B cell (primary cell): ENCODE measurements at regions not wholly inside any gene's neighbourhood (a gene's known extent, or its start where the extent isn't known, plus 50 kb on each side); places are given as distances from the start of the nearest gene placed in this dataset.

Experiments used
- ATAC-seq: fragments of 200-7000 bp; cut with Tn5 transposase; one replicate; pipeline ENCODE4 v1.10.0; 2021; ENCODE audit warnings: low read depth, mild to moderate bottlenecking, moderate number of reproducible peaks, moderate library complexity
- CTCF ChIA-PET: fragments of 350-600 bp; sonication (Branson Sonifier 250); formaldehyde crosslinking; loops from one replicate; lab custom pipeline; 2021; ENCODE audit warnings: antibody characterized with exemption, inconsistent platforms; lab: Charles Lee
- POLR2A ChIA-PET: fragments of 350-600 bp; sonication (Branson Sonifier 250); formaldehyde crosslinking; loops from one replicate; lab custom pipeline; 2021; ENCODE audit warnings: antibody characterized with exemption; lab: Charles Lee
- DNase-seq: peaks from one replicate; pipeline ENCODE4 v3.0.0; 2013
- H2AFZ ChIP-seq: 2 replicates; pipeline ENCODE4 v1.6.1; 2012; ENCODE audit warnings: mild to moderate bottlenecking, low read depth, low read length; ENCODE audit not compliant: insufficient read depth, poor library complexity, severe bottlenecking
- H3K27ac ChIP-seq, 2 donors: 1 replicate in 1 of 2; 2 replicates in 1 of 2; pipeline ENCODE4 v1.5.1; 2012 to 2013; ENCODE audit warnings: low read length in 2 of 2, mild to moderate bottlenecking in 2 of 2, moderate library complexity in 1 of 2
- H3K27me3 ChIP-seq, 4 experiments: fragments of 200-600 bp in 1 of 4; sonication (generic) in 1 of 4; replicated peaks in 1 of 4; 1 replicate in 2 of 4; 2 replicates in 2 of 4; pipeline versions ENCODE4 v1.6.1 to v1.7.0; 2013 to 2016; ENCODE audit warnings: low read length in 3 of 4, mild to moderate bottlenecking in 2 of 4, mixed read lengths in 1 of 4, moderate library complexity in 1 of 4; ENCODE audit not compliant: insufficient read depth in 4 of 4, control insufficient read depth in 3 of 4; ENCODE audit errors: control extremely low read depth in 1 of 4
- H3K36me3 ChIP-seq, 2 experiments: replicated peaks in 1 of 2; 1 replicate in 1 of 2; 2 replicates in 1 of 2; pipeline versions ENCODE4 v1.6.1 to v1.7.1; 2013; ENCODE audit warnings: low read length in 1 of 2; ENCODE audit not compliant: insufficient read depth in 2 of 2, control insufficient read depth in 1 of 2; ENCODE audit errors: control extremely low read depth in 1 of 2, extremely low read depth in 1 of 2
- H3K4me1 ChIP-seq, 2 donors: fragments of 200-600 bp in 1 of 2; sonication (generic) in 1 of 2; 1 replicate in 1 of 2; 2 replicates in 1 of 2; pipeline versions ENCODE4 v1.5.1 to v1.6.1; 2013 to 2017; ENCODE audit warnings: low read length in 2 of 2; ENCODE audit not compliant: control insufficient read depth in 2 of 2, insufficient read depth in 2 of 2
- H3K4me2 ChIP-seq: replicated peaks from 2 replicates; pipeline ENCODE3; 2012; ENCODE audit warnings: mild to moderate bottlenecking, low read depth, low read length; ENCODE audit not compliant: poor library complexity, severe bottlenecking
- H3K4me3 ChIP-seq, 5 experiments: fragments of 200-600 bp in 1 of 5; sonication (generic) in 1 of 5; 1 replicate in 3 of 5; 2 replicates in 2 of 5; pipeline versions ENCODE4 v1.5.1 to v1.7.0; 2011 to 2016; ENCODE audit warnings: low read length in 4 of 5, mild to moderate bottlenecking in 4 of 5, low read depth in 2 of 5, control low read depth in 1 of 5, moderate library complexity in 1 of 5; ENCODE audit not compliant: insufficient read depth in 1 of 5; ENCODE audit errors: control extremely low read depth in 1 of 5, extremely low read depth in 1 of 5
- H3K79me2 ChIP-seq: fragments of 200-600 bp; sonication (generic); one replicate; pipeline ENCODE4 v1.6.0; 2016; ENCODE audit warnings: low read length; ENCODE audit not compliant: control insufficient read depth, insufficient read depth
- H3K9ac ChIP-seq: fragments of 200-600 bp; sonication (generic); 2 replicates; pipeline ENCODE4 v1.6.1; 2017; ENCODE audit warnings: mild to moderate bottlenecking, low read length, moderate library complexity
- H3K9me3 ChIP-seq, 3 donors: one replicate each; pipeline versions ENCODE4 v1.6.1 to v1.7.1; 2013; ENCODE audit warnings: low read length in 2 of 3; ENCODE audit not compliant: control insufficient read depth in 2 of 3, insufficient read depth in 1 of 3; ENCODE audit errors: control extremely low read depth in 1 of 3
- H4K20me1 ChIP-seq: 2 replicates; pipeline ENCODE4 v1.6.0; 2012; ENCODE audit warnings: mild to moderate bottlenecking, low read length; ENCODE audit not compliant: insufficient read depth, control insufficient read depth, poor library complexity, severe bottlenecking
- H3K27ac Mint-ChIP-seq: one replicate; pipeline ENCODE4 v1.8.0; 2021; ENCODE audit warnings: mixed read lengths
- H3K27me3 Mint-ChIP-seq: one replicate; pipeline ENCODE4 v1.8.0; 2021; ENCODE audit warnings: mixed read lengths
- H3K4me1 Mint-ChIP-seq: one replicate; pipeline ENCODE4 v1.8.0; 2021; ENCODE audit warnings: mixed read lengths
- H3K4me3 Mint-ChIP-seq: one replicate; pipeline ENCODE4 v1.8.0; 2021; ENCODE audit warnings: mixed read lengths
- H3K9me3 Mint-ChIP-seq: one replicate; pipeline ENCODE4 v1.8.0; 2022; ENCODE audit warnings: mixed read lengths; ENCODE audit not compliant: insufficient read depth
- CTCF ChIP-seq: fragments of 200-600 bp; IDR thresholded peaks from one replicate; pipeline ENCODE4 v1.8.0; 2022; ENCODE audit warnings: antibody characterized with exemption, mild to moderate bottlenecking
- EZH2 ChIP-seq: IDR thresholded peaks from 2 replicates; pipeline ENCODE4 v1.6.1; 2012; ENCODE audit warnings: borderline replicate concordance, low read depth, mild to moderate bottlenecking, moderate library complexity, low read length; ENCODE audit not compliant: insufficient read depth, poor library complexity, severe bottlenecking
- WGBS: methylation state at CpG from one replicate; pipeline ENCODE4 v1.1.5; 2013; ENCODE audit warnings: missing lambda C conversion rate; ENCODE audit not compliant: insufficient coverage; 5-methylcytosine and 5-hydroxymethylcytosine counted together
- intact Hi-C: fragments of 100-400 bp; cut with micrococcal nuclease; formaldehyde crosslinking; loops from one replicate; pipeline ENCODE4 v1.10.0; 2022

- H3K9me3 ChIP-seq, result no peaks in the 10 kb centered on the region
- no peak overlapping the region for H2AFZ ChIP-seq
- Mint-ChIP-seq H3K4me1 (no peaks in the 10 kb centered on the region), H3K27me3 (peaks cover 33% of the 10 kb centered on the region), H3K9me3 (no peaks in the 10 kb centered on the region), H3K4me3 (no peak overlapping the region), H3K27ac (no peak overlapping the region)
- H3K27ac ChIP-seq, result no peak overlapping the region
- no peaks in the 10 kb centered on the region for H4K20me1 ChIP-seq
- H3K9ac ChIP-seq, result no peak overlapping the region
- H3K79me2 ChIP-seq, result no peaks in the 10 kb centered on the region
- ATAC-seq (no peak), DNase-seq (no peak)
- POLR2A ChIA-PET, result no interaction called here
- no peaks in the 10 kb centered on the region for H3K27me3 ChIP-seq
- no peaks in the 10 kb centered on the region for H3K36me3 ChIP-seq
- WGBS, result 77% methylated on average over 2 of the region's 2 CpGs
- intact Hi-C loops, result no loop called here
- H3K4me1 ChIP-seq, result no peaks in the 10 kb centered on the region
- H3K4me2 ChIP-seq, result no peak overlapping the region
- CTCF ChIA-PET, result no interaction called here
- TF ChIP-seq CTCF (no peak), EZH2 (no peak)
- no peak overlapping the region for H3K4me3 ChIP-seq
Observed at GRCh38 chr14:51442513-51443175, 202.6 kb downstream of the TMX1 start.

- no peaks in the 10 kb centered on the region for H3K27me3 ChIP-seq
- H3K4me1 Mint-ChIP-seq, result no peaks in the 10 kb centered on the region
- H3K27me3 Mint-ChIP-seq, result peaks cover 34% of the 10 kb centered on the region
- ChIA-PET CTCF (no interaction called here), POLR2A (no interaction called here)
- 93% methylated on average over 2 of the region's 5 CpGs for WGBS
- H4K20me1 ChIP-seq, result no peaks in the 10 kb centered on the region
- H3K4me2 ChIP-seq, result no peak overlapping the region
- DNase-seq (no peak), ATAC-seq (no peak)
- H3K9me3 Mint-ChIP-seq, result no peaks in the 10 kb centered on the region
- no peak overlapping the region for H3K4me3 ChIP-seq
- no peaks in the 10 kb centered on the region for H3K4me1 ChIP-seq
- H3K79me2 ChIP-seq, result no peaks in the 10 kb centered on the region
- H2AFZ ChIP-seq, result no peak overlapping the region
- no peak overlapping the region for H3K9ac ChIP-seq
- TF ChIP-seq EZH2 (no peak), CTCF (no peak)
- no peak overlapping the region for H3K27ac Mint-ChIP-seq
- H3K4me3 Mint-ChIP-seq, result no peak overlapping the region
- no peaks in the 10 kb centered on the region for H3K36me3 ChIP-seq
- intact Hi-C loops, result no loop called here
- H3K27ac ChIP-seq, result no peak overlapping the region
- no peaks in the 10 kb centered on the region for H3K9me3 ChIP-seq
Observed at GRCh38 chr14:51443195-51444018, 203.4 kb downstream of the TMX1 start.
